ENCODE measurements at regions not wholly inside any gene's neighbourhood (a gene's known extent, or its start where the extent isn't known, plus 50 kb on each side); places are given as distances from the start of the nearest gene placed in this dataset.
"Not testable (repeated sequence)": the region's sequence is repeated elsewhere in the genome, so short reads cannot be mapped to it uniquely, and the experiment has no call there.

- no peak for DNase-seq (ENCODE audit: low read depth)
Measured at GRCh38 chr2:235105821-235106359, 154.1 kb downstream of the SH3BP4 start.

DNA sequence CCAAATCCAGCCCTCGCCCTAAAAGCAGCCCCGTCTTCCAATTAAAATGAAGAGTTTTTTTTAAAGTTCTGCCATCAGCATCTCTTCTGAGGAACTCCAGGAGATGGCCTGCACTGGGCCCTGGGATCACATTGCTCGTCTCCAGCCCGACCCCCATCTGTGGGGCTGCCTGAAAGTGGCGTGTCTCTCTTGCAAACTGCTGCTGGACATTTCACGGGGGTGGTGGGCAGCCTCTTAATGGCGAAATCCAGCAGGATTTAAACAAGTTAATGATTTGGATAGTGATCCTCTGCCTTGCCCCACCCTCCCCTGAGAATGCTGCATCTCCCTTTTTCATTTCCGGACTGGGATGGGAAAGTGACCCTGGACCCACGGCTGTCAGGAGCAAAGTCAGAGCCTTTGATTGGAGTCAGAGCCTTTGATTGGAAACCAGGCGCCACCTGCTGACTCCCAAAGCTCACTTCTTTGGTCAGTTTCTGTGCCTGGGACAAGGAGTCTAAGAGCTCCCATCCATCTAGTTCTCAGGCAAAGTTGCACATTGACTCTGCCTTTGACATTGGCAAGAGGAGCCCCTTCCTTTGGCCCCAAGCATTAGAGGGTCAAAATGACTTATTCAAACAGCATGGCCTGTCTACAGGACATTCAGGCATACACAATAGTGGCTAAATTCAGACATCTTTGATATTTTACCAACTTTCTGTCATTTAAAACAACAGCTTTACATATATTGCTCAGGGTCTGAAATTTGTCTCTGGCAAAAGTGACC is 155.2 kb downstream of the SH3BP4 start:
- no peak for DNase-seq (ENCODE audit: low read depth)

- DNase-seq (ENCODE audit: low read depth), result no peak
Measured at GRCh38 chr2:235107640-235107951, 155.8 kb downstream of the SH3BP4 start.

- not testable (repeated sequence) for DNase-seq (ENCODE audit: low read depth)
Measured at GRCh38 chr2:235109561-235109960, 157.7 kb downstream of the SH3BP4 start.

DNA sequence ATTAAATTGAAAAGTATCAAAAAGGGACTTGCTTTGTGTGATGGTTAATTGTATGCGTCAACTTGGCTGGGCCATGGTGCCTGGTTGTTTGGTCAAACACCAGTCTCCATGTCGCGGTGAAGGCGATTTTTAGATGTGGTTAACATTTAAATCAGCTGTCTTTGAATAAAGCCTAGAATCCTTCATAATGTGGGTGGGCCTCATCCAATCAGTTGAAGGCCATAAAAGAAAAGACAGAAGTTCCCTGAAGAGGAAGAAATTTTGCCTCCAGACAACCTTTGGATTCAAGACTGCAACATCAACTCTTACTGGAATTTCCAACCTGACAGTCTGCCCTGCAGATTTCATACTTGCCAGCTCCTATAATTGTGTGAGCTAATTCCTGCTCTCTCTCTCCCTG is 160.5 kb downstream of the SH3BP4 start:
- DNase-seq (ENCODE audit: low read depth), result no peak

DNA sequence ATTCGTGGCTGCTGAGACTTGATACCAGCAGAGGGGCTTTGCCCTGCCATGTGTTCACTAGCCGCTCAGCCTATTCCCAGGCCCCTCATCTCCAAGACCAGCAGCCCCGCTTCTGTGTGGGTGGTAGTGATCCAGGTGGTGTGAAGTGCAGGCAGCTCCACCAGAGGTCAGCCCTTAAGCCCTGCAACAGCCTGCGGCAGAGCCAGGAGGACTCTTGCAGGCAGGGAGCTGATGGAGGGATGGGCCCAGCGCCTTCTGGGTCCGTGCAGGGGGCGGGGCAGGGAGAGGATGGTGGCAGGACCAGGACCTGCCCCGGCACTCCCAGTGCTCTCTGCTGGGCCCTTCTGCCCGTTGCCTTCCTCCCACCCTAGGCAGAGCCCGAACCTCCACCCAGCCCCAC is 162.0 kb downstream of the SH3BP4 start:
- DNase-seq (ENCODE audit: low read depth), result no peak

DNA sequence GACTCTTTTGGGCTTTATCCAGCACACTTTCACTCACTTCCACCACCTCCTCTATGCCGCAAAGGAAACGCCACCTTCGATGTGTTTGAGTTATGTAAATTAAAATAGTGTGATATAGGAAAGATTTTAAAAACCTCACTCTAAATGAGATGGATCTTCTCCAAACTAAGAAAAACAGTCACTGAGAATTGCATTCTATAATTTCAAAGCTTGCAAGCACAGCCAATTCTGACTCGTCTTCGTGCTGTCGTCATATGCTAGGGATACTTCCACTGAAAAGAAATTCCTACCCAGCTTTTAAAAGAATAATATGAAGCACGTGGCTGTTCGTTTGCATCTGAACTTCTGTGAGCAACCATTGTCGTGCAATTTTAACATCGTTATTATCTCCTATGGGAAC is 162.5 kb downstream of the SH3BP4 start:
- no peak for DNase-seq (ENCODE audit: low read depth)

DNA sequence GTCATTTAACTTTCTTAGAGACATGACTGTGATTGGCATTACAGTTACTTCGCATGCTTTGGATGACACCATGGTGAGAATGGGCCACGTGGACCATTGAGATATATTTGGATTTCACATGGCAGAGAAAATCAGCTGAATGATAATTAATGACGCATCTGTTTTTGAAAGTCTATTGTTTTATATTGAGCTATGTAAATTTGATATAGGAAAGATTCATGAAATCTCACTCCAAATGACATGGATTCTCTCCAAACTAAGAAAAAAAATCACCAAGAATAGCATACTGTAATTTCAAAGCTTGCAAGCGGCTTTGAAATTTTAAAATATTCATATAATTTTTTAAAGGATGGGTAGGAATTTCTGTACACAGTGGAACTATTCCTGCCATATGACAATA is 163.7 kb downstream of the SH3BP4 start:
- no peak for DNase-seq (ENCODE audit: low read depth)

GRCh38 chr2:235116885-235117492 is 165.2 kb downstream of the SH3BP4 start:
- DNase-seq (ENCODE audit: low read depth), result no peak

DNA sequence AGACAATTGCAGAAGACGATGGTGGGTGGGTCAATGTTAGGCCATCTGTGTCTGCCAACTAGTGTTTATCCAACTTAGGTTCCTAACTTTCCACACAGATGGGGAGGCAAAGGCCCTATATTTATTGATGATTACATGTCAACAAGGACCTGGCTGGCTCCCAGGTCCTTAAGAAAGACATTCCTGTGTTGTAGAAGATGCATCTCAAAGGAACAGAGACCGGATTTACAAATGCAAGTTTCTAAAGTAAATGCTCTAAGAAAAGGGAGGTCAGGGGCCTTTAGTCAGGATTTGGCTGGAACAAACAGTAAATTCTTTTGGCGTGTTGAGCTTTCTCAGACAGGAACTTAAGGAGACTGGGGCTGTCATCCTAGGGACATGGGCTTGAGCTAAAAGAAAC is 175.0 kb downstream of the SH3BP4 start:
- DNase-seq (ENCODE audit: low read depth), result no peak

DNA sequence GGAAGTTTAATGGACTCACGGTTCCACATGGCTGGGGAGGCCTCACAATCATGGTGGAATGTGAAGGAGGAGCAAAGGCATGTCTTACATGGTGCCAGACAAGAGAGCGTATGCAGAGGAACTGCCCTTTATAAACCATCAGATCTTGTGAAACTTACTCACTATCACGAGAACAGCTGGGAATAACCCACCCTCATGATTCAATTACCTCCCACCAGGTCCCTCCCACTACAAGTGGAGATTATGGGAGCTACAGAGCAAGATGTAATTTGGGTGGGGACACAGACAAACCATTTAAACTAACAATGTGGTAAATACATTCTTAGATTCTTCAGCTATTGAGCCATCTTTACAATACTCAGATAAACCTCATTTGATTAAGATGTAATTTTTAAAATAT is 176.1 kb downstream of the SH3BP4 start:
- no peak for DNase-seq (ENCODE audit: low read depth)

GRCh38 chr2:235129850-235130249 is 178.0 kb downstream of the SH3BP4 start:
- DNase-seq (ENCODE audit: low read depth), result no peak

DNA sequence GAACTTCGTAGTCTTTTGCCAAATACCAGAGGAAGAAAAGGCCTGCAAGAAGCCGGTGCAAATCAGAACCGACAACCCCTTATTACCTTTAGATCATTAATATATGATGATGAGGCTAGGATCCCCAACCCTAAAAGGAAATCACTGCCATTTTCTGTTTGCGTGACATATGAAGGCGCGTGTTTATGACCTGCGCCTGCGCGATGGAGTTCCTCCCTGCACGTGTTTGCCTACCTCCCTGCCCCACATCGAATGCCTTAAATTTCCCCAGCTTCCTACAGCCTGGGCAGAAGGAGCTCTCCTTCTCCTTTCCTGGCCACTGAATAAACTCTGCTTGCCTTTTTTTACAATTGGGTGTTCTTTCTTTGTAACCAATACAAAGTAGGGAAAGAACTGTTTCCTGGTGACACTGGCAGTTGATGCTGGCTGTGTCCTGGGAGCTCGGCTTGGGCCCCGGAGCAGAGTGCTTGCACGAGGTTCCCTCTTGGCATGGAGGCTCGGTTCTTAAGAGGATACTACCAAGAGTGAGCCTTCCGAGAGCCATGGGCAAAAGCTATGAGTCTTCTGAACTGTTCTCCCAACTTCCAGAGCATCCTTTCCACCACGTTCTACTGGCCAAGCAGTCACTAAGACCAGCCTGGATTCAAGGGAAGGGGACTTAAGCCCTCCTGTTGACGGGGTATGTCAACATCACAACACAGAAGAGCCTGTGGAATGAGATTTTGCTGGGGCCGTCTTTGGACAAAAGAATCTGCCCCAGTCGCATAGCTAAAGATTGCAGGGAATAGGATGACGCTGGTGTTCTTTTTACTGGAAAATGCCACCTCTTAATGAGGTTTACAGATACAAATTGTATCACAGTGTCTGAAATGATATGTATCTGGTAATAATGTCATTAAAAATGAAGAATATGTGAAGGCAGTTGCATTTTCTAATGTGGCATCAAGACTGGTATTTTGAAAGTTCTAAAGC is 179.8 kb downstream of the SH3BP4 start:
- DNase-seq (ENCODE audit: low read depth), result no peak

DNA sequence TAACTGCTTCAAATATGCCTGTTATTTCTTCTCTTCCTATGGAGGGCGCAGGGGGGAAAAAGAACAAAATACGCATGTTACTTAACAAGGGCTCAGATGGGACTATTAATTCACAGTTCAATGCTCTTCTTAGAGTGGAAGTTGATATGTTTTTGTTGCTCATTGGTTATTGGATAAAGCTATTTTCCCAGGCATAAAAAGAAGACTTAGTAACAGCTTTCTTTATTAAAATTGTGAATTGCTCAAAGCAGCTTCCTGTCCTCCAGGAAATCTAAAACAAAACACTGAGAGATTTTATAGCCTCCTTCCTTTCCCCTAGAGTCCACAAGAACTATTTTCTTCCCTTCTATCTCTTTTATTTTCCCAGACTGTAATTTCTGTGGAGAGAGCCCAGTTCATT is 180.8 kb downstream of the SH3BP4 start:
- no peak for DNase-seq (ENCODE audit: low read depth)

- no peak for DNase-seq (ENCODE audit: low read depth)
Measured at GRCh38 chr2:235133837-235134236, 182.0 kb downstream of the SH3BP4 start.

DNA sequence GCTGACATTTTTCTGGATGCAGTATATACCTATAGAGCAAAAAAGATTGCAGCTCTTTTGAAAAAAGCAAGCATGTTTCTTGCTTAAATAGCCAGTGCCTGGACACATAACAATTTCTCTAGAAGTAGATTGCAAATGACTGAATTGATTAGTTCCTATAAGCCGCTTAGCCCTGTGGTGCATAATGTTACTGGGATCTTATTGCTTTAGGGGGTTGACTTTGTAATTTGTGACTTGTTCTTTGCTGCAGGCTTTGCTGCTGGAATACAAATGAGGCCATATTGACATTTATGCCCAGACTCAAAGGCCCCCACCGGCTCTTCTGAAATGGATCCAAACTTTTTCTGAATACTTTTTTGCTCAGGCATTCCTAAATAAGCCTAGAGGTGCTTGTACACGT is 182.6 kb downstream of the SH3BP4 start:
- DNase-seq (ENCODE audit: low read depth), result no peak

- DNase-seq (ENCODE audit: low read depth), result no peak
Measured at GRCh38 chr2:235135195-235135965, 183.6 kb downstream of the SH3BP4 start.

DNA sequence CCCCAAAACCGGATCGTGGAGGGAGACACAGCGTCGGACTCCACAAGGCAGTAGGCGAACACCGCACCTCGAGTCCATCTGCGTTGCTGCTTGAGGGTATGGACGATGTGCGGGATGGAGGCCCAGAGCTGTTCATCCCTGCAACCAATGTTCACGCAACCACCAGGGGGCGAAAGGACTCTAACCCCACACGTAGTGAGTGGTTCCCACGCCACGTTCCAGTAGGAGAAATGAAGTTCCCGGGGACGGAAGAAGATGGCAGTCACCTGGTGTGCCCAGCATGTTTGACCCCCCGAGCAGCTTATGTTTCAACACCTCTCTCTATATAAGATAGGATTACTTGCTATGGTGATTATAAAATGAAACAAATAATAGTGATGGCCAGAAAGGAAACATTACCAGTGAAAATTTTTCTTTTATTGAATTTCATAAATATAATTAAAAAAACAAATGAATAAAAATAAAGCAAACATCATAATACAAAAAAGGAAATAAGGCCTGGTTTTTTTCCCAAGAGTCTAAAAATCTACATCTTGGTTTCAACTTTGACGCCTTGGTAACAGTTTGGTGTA is 184.3 kb downstream of the SH3BP4 start:
- peak; percentile 11 for DNase-seq (ENCODE audit: low read depth)

DNA sequence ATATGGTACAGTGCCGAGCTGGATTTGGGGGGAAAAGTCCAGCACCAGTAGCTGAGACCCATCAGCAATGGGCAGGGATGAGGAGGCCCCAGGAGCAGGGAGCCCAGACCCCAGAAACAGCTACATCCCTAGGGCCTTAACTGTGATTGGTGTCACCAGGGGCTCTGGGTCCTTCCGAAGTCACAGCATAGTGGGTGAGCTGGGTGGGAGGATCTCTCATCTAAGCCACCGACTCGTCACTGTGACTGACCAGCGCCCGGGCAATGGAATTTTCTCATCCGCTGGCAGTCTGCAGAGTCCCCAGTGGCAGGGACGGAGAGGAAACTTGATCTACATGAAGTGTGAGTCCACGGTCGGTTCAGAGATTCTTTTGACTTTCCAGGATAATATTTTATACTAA is 186.5 kb downstream of the SH3BP4 start:
- no peak for DNase-seq (ENCODE audit: low read depth)

- DNase-seq (ENCODE audit: low read depth), result no peak
Measured at GRCh38 chr2:235139956-235140800, 188.4 kb downstream of the SH3BP4 start.

DNA sequence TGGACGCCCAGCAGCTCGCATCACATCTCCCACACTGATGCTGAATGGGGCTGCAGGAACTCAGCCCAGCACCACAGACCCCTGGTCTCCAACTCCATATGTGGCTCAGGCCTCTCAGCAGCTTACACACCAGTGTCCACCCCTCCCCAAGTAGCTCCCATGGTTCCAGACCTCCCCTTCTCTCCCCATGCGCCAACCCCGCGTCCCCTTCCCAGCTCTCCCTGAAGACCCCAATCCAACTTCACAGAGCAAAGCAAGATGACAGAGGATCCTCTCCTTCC is 188.9 kb downstream of the SH3BP4 start:
- no peak for DNase-seq (ENCODE audit: low read depth)
